GM12875 (cell line): ENCODE measurements at regions not wholly inside any gene's neighbourhood (a gene's known extent, or its start where the extent isn't known, plus 50 kb on each side); places are given as distances from the start of the nearest gene placed in this dataset.

Source experiments
- H3K4me3 ChIP-seq: one replicate; pipeline ENCODE4 v1.5.1; 2011; ENCODE audit warnings: low read depth, low read length, control low read depth
- TF ChIP-seq, protein P1 (sequence below): IDR thresholded peaks from 2 replicates; pipeline ENCODE4 v1.5.1; 2011; ENCODE audit warnings: low read depth, mild to moderate bottlenecking, control low read depth, inconsistent platforms, low read length, moderate library complexity, borderline replicate concordance; ENCODE audit not compliant: insufficient read depth

DNA sequence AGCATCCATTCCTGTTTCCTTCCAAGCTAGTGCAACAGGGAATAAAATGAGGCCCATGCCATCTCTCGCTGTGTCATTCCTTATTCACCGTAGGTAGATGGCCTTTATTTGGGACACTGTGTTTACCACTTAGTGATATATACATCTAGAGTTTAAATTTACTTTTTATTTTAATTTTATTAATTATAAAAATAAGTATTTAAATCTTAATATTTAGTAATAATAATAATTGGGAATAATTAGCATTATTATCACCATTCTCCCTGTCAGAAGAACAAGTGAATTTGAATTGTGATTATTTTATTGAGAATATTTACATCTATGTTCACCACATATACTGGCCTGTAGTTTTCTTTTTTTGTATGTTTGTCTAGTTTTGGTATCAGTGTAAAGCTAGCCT is 692.9 kb upstream of the KIF2B start:
- H3K4me3 ChIP-seq: no peak overlapping the region
- TF ChIP-seq, protein P1, sequence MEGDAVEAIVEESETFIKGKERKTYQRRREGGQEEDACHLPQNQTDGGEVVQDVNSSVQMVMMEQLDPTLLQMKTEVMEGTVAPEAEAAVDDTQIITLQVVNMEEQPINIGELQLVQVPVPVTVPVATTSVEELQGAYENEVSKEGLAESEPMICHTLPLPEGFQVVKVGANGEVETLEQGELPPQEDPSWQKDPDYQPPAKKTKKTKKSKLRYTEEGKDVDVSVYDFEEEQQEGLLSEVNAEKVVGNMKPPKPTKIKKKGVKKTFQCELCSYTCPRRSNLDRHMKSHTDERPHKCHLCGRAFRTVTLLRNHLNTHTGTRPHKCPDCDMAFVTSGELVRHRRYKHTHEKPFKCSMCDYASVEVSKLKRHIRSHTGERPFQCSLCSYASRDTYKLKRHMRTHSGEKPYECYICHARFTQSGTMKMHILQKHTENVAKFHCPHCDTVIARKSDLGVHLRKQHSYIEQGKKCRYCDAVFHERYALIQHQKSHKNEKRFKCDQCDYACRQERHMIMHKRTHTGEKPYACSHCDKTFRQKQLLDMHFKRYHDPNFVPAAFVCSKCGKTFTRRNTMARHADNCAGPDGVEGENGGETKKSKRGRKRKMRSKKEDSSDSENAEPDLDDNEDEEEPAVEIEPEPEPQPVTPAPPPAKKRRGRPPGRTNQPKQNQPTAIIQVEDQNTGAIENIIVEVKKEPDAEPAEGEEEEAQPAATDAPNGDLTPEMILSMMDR: no peak

DNA sequence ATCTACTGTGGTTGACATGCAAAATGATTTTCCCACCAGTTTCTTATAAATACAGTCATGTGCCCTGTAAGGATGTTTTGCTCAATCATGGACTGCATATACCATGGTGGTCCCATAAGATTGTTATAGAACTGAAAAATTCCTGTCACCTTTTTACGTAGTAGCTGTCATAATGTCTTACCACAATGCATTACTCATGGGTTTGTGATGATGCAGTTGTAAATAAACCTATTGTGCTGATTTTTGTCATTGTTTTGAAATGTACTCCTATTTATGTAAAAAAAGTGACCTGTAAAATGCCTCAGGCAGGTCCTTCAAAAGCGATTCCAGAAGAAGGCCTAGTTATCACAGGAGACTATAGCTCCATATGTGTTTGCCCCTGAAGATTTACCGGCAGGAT is 695.4 kb upstream of the KIF2B start:
- H3K4me3 ChIP-seq: no peak overlapping the region
- TF ChIP-seq, protein P1: no peak

DNA sequence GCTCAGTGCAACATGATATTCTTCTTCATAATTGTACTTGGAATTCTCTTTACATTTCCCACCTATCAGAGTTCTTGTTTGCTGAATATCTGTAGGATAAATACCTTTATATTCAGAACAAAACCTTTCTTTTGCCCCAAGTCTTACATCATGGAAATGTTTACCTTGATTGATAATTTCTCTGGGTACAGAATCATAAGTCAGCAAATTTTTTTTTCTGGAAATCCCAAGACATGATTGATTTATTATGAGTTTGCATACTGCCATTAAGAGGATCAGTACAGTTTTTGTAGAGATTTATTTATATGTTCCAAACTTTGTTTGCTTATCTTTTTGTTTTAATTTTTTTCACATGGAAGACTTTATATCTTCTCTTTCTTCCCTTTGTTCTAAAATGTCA is 699.8 kb upstream of the KIF2B start:
- no peak overlapping the region for H3K4me3 ChIP-seq
- TF ChIP-seq, protein P1: no peak

DNA sequence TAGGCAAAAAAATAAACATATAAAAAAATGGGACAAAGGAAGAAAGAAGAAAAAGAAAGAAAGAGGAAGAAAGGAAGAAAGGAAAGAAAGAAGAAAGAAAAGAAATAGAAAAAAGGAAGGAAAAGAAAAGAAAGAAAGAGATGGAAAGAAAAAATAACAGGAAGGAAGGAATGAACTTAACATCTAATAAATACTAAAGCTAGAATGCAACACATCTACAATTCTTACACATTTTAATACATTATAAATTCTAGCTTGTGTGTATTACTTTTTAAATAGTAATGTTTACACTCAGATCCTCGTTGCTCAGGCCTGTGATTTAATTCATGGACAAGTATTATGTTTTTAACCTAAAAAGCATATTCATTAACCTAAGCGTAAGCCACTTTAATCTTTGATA is 703.0 kb upstream of the KIF2B start:
- TF ChIP-seq, protein P1: no peak
- H3K4me3 ChIP-seq: no peak overlapping the region

DNA sequence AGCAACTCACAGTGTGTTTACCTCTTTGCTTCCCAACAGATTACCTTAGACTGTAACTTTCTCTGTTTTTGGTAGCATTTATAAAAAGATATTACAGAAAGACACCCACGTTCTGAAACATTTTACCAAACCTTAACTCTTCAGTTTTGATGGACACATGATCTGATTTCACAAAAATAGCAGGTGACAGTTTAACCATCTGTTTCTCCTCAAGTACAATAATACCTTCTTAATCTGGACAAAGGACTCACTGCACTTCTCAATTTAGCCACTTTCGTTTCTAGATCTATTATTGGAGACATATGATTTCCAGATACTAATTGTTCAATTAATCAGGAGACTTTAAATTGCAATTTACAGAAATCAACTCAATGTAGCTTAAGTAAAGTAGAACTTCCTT is 703.8 kb upstream of the KIF2B start:
- no peak overlapping the region for H3K4me3 ChIP-seq
- TF ChIP-seq, protein P1: no peak

DNA sequence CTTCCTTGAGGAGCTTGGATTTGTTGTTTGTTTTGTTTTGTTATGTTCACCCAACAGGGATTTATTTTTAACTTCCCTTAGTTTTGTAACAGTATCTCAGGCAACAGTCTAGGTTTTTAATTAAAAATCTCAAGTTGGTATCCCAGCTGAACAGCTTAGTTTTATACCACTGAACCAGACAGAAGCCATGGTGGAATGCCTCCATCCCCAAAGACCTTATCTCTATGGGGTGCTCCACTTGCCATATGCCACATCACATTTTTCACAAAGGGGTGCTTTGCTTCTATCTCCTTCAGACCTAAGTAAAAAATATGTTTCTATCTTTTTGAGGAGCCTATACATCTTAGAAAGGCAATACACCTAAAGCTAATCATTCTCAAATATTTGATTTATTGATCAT is 715.8 kb upstream of the KIF2B start:
- no peak overlapping the region for H3K4me3 ChIP-seq
- TF ChIP-seq, protein P1: no peak

DNA sequence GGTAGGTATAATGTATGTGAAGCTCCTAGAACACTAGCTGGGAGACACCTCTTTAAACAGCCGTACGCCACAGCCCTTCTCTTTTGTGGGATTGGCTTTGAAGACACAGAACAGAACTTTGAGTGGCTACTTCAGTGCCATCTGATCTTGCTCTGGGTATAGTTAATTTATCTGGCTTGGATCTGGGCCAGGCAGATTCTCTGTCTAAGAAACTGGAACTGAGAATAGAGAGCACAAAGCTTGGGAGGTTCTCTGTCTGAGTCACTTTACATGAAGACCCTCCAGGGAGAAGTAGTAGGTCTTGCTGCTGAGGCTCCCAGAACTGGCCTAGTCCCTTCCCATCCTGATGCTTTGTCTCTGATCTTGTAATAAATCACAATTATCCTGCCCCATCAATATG is 721.0 kb upstream of the KIF2B start:
- H3K4me3 ChIP-seq: no peak overlapping the region
- TF ChIP-seq, protein P1: no peak
